ENCODE measurements at regions not wholly inside any gene's neighbourhood (a gene's known extent, or its start where the extent isn't known, plus 50 kb on each side); places are given as distances from the start of the nearest gene placed in this dataset.

DNA sequence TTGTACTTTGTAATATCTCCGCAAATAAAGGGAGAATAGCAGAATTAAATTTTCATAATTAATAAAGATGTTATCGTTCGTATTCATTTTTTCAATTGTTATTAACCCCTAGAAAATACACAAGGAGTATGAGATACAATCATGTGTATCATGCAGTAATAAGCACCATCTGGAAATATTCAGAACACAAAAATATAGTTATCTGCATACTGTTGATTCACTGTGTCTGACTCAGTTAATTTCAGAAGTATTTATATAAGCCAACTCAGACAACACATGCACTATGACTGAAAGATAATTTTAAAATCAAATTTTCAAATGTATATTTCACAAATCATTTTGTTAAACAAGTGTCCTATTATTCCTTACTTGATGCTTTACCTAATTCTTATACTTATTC lies 1954.8 kb downstream of the ARAP2 start:
- WGBS, 2 donors = 80 to 86% methylated on average over 3 of the region's 3 CpGs
- no peaks in the 10 kb centered on the region for H3K4me1 ChIP-seq
- H3K36me3 ChIP-seq = no peaks in the 10 kb centered on the region

GRCh38 chr4:34289962-34290361 lies 1954.4 kb downstream of the ARAP2 start:
- no peak overlapping the region for H3K4me3 ChIP-seq
- no peak for DNase-seq (ENCODE audit: low spot score in 2 of 2)
- H3K27me3 ChIP-seq = no peaks in the 10 kb centered on the region
- no peaks in the 10 kb centered on the region for H3K36me3 ChIP-seq
- H3K9me3 ChIP-seq = no peaks in the 10 kb centered on the region
- no peaks in the 10 kb centered on the region for H3K4me1 ChIP-seq
- no peak overlapping the region for H3K27ac ChIP-seq
- TF ChIP-seq EP300 (IDR thresholded peaks at IDR 0.05) (no peak), POLR2A (IDR thresholded peaks at IDR 0.05) (no peak)
- TF ChIP-seq, protein P1, sequence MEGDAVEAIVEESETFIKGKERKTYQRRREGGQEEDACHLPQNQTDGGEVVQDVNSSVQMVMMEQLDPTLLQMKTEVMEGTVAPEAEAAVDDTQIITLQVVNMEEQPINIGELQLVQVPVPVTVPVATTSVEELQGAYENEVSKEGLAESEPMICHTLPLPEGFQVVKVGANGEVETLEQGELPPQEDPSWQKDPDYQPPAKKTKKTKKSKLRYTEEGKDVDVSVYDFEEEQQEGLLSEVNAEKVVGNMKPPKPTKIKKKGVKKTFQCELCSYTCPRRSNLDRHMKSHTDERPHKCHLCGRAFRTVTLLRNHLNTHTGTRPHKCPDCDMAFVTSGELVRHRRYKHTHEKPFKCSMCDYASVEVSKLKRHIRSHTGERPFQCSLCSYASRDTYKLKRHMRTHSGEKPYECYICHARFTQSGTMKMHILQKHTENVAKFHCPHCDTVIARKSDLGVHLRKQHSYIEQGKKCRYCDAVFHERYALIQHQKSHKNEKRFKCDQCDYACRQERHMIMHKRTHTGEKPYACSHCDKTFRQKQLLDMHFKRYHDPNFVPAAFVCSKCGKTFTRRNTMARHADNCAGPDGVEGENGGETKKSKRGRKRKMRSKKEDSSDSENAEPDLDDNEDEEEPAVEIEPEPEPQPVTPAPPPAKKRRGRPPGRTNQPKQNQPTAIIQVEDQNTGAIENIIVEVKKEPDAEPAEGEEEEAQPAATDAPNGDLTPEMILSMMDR (IDR thresholded peaks at IDR 0.05) = no peak

More for the DNA sequence above, 1954.8 kb downstream of the ARAP2 start:
- Histone ChIP-seq H3K27me3 (no peaks in the 10 kb centered on the region), H3K9me3 (no peaks in the 10 kb centered on the region), H3K27ac (no peak overlapping the region), H3K4me3 (no peak overlapping the region)
- no peak for DNase-seq (ENCODE audit: low spot score in 2 of 2)
- TF ChIP-seq, protein P1 (IDR thresholded peaks at IDR 0.05) = no peak
- TF ChIP-seq POLR2A (IDR thresholded peaks at IDR 0.05) (no peak), EP300 (IDR thresholded peaks at IDR 0.05) (no peak)

- Histone ChIP-seq H3K4me3 (no peak overlapping the region), H3K9me3 (no peaks in the 10 kb centered on the region), H3K4me1 (no peaks in the 10 kb centered on the region), H3K36me3 (no peaks in the 10 kb centered on the region), H3K27me3 (no peaks in the 10 kb centered on the region), H3K27ac (no peak overlapping the region)
- TF ChIP-seq EP300 (IDR thresholded peaks at IDR 0.05) = no peak
- TF ChIP-seq POLR2A (IDR thresholded peaks at IDR 0.05) = no peak
- TF ChIP-seq, protein P1 (IDR thresholded peaks at IDR 0.05) = no peak
- DNase-seq (ENCODE audit: low spot score in 2 of 2) = no peak
Observed at GRCh38 chr4:34293459-34293858, 1950.9 kb downstream of the ARAP2 start.

- DNase-seq (ENCODE audit: low spot score in 2 of 2) = no peak
- Histone ChIP-seq H3K9me3 (no peaks in the 10 kb centered on the region), H3K4me1 (no peaks in the 10 kb centered on the region), H3K27ac (no peak overlapping the region), H3K4me3 (no peak overlapping the region), H3K27me3 (no peaks in the 10 kb centered on the region), H3K36me3 (no peaks in the 10 kb centered on the region)
- TF ChIP-seq POLR2A (IDR thresholded peaks at IDR 0.05) (no peak), EP300 (IDR thresholded peaks at IDR 0.05) (no peak)
- TF ChIP-seq, protein P1 (IDR thresholded peaks at IDR 0.05) = no peak
Observed at GRCh38 chr4:34309383-34309906, 1934.9 kb downstream of the ARAP2 start.

GRCh38 chr4:34318773-34319172 lies 1925.5 kb downstream of the ARAP2 start:
- DNase-seq (ENCODE audit: low spot score in 2 of 2) = no peak
- no peak for TF ChIP-seq EP300 (IDR thresholded peaks at IDR 0.05)
- no peak for TF ChIP-seq POLR2A (IDR thresholded peaks at IDR 0.05)
- TF ChIP-seq, protein P1 (IDR thresholded peaks at IDR 0.05) = no peak
- H3K4me1 ChIP-seq = no peaks in the 10 kb centered on the region
- H3K36me3 ChIP-seq = no peaks in the 10 kb centered on the region
- H3K4me3 ChIP-seq = no peak overlapping the region
- H3K27me3 ChIP-seq = no peaks in the 10 kb centered on the region
- H3K27ac ChIP-seq = no peak overlapping the region
- no peaks in the 10 kb centered on the region for H3K9me3 ChIP-seq
